RWPE1 (cell line): ENCODE measurements at regions not wholly inside any gene's neighbourhood (a gene's known extent, or its start where the extent isn't known, plus 50 kb on each side); places are given as distances from the start of the nearest gene placed in this dataset.

Experiments used
- CTCF ChIA-PET: fragments of 350-600 bp; sonication (Branson Sonifier 250); formaldehyde crosslinking; extraction: SDS; loops from one replicate; lab custom pipeline; 2021; lab: Yijun Ruan, JAX
- POLR2A ChIA-PET: fragments of 400-600 bp; formaldehyde crosslinking; extraction: SDS; loops from one replicate; lab custom pipeline; 2020; ENCODE audit warnings: antibody characterized with exemption; ENCODE audit not compliant: low non-redundant PET; lab: Yijun Ruan, JAX
- DNase-seq: peaks from one replicate; pipeline ENCODE4 v3.0.0; 2012; ENCODE audit warnings: low spot score
- H3K27ac ChIP-seq: fragments of 450-650 bp; 2 replicates; pipeline ENCODE4 v1.5.1; 2017
- TF ChIP-seq, protein P1 (sequence below): fragments of 450-650 bp; conservative IDR thresholded peaks from 2 replicates; pipeline ENCODE4 v1.5.1; 2017; ENCODE audit warnings: low read depth, mild to moderate bottlenecking

DNA sequence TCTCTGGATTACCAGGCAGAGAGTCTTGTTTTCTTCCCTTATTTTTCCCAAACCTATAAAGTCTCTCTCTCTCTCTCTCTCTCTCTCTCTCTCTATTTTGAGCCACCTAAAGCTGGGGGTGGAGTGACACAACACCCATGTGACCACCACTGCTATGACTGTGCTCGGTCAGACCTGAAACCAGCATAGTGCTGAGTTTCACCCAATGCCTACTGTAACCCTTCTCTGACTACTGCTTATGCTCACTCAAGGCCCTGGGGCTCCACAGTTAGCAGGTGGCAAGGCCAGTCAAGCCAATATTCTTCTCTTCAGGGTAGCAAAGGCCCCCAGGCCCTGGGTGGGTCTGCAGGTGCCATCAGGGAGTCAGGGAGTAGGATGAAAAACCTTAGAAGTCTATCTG lies 114.7 kb upstream of the ARMCX2 start:
- DNase-seq = no peak
- no peak overlapping the region for H3K27ac ChIP-seq
- POLR2A ChIA-PET = no interaction called here
- CTCF ChIA-PET = no interaction called here
- TF ChIP-seq, protein P1, sequence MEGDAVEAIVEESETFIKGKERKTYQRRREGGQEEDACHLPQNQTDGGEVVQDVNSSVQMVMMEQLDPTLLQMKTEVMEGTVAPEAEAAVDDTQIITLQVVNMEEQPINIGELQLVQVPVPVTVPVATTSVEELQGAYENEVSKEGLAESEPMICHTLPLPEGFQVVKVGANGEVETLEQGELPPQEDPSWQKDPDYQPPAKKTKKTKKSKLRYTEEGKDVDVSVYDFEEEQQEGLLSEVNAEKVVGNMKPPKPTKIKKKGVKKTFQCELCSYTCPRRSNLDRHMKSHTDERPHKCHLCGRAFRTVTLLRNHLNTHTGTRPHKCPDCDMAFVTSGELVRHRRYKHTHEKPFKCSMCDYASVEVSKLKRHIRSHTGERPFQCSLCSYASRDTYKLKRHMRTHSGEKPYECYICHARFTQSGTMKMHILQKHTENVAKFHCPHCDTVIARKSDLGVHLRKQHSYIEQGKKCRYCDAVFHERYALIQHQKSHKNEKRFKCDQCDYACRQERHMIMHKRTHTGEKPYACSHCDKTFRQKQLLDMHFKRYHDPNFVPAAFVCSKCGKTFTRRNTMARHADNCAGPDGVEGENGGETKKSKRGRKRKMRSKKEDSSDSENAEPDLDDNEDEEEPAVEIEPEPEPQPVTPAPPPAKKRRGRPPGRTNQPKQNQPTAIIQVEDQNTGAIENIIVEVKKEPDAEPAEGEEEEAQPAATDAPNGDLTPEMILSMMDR = no peak

DNA sequence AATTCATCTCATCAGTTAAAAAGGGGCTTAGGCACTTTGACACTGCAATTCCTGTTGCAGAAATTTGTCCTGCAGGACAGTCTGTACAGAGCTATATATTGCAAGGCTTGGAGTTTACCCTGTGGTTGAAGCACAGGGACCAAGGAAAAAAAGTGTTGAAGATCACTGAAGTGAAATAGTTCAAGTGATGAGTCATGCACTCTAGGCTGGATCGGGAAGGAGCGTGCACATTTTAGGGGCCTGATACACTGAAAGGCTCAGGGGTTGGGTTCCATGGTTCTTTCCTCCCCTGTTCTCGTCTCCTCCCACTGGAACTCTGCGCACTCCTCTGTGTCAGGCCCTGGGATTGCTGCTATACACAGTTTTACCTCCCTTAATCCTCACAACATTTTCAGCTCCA lies 104.9 kb upstream of the ARMCX2 start:
- DNase-seq = no peak
- POLR2A ChIA-PET = no interaction called here
- TF ChIP-seq, protein P1 = no peak
- CTCF ChIA-PET = no interaction called here
- H3K27ac ChIP-seq = no peak overlapping the region

DNA sequence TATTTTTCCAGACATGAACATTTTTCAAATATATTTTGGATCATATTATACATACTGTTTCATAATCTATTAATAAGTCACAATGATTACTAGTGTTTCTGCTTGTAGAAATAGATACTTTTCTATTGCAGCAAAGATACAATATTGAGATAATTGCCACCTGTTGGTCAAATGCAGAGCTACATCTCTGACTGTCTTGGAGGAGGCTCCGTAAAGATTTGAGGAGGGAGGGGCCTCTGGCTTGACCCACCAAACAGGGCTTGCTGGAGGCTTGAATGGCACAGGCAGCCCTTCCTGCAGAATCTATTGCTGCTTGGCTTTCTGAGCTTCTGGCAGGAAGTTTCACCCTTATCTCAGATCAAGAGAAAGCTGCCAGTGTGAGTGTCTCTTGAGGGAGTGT lies 99.3 kb upstream of the ARMCX2 start:
- peak; percentile 2 for DNase-seq
- POLR2A ChIA-PET = no interaction called here

DNA sequence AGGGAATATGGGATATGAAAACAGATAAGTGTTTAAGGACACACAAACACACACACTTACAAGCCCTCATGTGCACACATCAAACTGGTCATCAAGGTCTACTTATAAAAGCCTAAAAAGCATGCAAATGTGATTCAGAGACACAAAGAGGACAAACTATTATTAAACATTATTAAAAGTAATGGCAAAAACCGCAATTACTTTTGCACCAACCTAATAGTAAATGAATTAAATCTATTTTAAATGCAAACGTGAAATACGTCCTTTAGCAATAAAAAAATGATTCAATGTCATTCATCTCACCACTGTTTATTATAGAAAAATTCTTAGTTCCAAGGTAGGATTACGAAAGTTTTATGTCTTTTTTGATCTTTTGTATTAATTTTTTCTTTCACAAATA lies 91.1 kb upstream of the ARMCX2 start:
- TF ChIP-seq, protein P1 = no peak
- no peak overlapping the region for H3K27ac ChIP-seq
- ChIA-PET POLR2A (no interaction called here), CTCF (no interaction called here)
- no peak for DNase-seq

More for the DNA sequence above, 99.3 kb upstream of the ARMCX2 start:
- H3K27ac ChIP-seq = no peak overlapping the region
- CTCF ChIA-PET = interaction anchor here (0.6 to 0.9 kb wide), 3 partner anchors 46 to 288 kb away, joined by 3 to 4 read pairs (median 3); no protein-coding TSS in a partner anchor
- TF ChIP-seq, protein P1 = no peak

DNA sequence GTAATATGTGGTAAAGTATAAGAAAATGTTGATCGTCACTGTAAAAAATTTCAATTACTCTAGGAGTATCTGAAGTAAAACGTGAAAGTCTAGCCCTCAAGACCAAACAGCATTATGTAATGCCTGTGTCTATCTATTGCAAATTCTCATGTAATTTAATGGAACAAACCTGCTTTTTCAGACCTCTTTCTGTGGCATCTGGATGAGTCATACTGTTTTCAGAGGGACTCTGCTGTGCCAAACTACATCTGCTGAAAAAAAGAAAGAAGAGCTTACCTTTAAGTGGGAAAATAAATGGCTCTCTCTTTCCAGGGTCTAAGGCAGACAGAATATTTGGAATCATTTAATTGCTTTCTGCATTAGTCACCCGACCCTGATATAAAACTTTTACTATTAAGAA lies 89.8 kb upstream of the ARMCX2 start:
- TF ChIP-seq, protein P1 = no peak
- CTCF ChIA-PET = no interaction called here
- no peak for DNase-seq
- H3K27ac ChIP-seq = no peak overlapping the region
- POLR2A ChIA-PET = no interaction called here

DNA sequence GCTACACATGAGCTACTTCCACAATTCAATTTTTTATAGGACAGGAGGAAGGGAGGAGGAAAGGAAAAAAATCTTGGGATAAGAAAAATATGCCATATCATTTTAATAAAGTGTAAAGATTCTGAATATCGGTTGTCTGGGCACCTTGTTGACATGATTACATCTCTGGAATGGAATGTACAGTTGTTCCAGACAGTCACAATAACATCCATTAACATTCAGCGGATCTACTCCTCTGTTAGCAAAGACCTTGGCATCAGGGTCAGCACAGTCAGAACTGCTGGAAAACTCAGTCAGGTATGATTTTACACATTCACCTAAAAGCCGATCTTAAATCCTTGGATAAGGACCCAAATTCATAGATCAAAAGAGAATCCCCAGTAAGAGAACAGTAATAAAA lies 85.4 kb upstream of the ARMCX2 start:
- no peak overlapping the region for H3K27ac ChIP-seq
- ChIA-PET CTCF (no interaction called here), POLR2A (no interaction called here)
- TF ChIP-seq, protein P1 = no peak
- no peak for DNase-seq

DNA sequence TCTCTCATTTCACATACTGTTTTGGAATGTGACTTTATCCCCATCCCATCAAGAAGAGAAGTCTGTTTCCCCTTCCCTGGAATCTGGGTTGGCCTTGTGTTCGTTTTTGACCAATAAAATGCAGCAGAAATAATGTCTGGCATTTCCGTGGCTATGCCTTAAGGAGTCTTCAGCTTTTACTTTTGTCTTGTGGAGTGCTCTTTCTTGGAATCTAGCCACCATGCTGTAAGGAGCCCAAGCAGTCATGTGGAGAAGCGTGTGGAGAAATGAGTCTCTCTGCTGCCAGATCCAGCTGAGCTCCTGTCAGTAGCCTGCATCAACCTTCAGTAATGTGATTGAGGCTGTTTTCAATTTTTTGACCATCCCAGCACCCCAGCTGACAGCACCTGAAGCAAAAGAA lies 84.4 kb upstream of the ARMCX2 start:
- no peak overlapping the region for H3K27ac ChIP-seq
- DNase-seq = no peak
- POLR2A ChIA-PET = no interaction called here
- CTCF ChIA-PET = no interaction called here
- TF ChIP-seq, protein P1 = no peak
